ENCODE measurements at regions not wholly inside any gene's neighbourhood (a gene's known extent, or its start where the extent isn't known, plus 50 kb on each side); places are given as distances from the start of the nearest gene placed in this dataset.

- DNase-seq (no peak), ATAC-seq (no peak)
- no peaks in the 10 kb centered on the region for H3K9me3 Mint-ChIP-seq
- no peak overlapping the region for H3K27ac Mint-ChIP-seq
- CTCF ChIA-PET: interaction anchor here (0.6 to 1.3 kb wide), 2 partner anchors 11 to 476 kb away, joined by 3 to 5 read pairs; no protein-coding TSS in a partner anchor
- H3K36me3 Mint-ChIP-seq (ENCODE audit: low read depth): no peaks in the 10 kb centered on the region
- H3K4me3 Mint-ChIP-seq: no peak overlapping the region
- POLR2A ChIA-PET: interaction anchor here (0.5 to 1.3 kb wide), 2 partner anchors 71 to 503 kb away, joined by 3 read pairs; no protein-coding TSS in a partner anchor
- intact Hi-C loops (cut with micrococcal nuclease): no loop called here
- no peaks in the 10 kb centered on the region for H3K27me3 Mint-ChIP-seq
- peaks cover 9% of the 10 kb centered on the region for H3K4me1 Mint-ChIP-seq (ENCODE audit: low read depth)
- no peak for TF ChIP-seq CTCF (IDR thresholded peaks at IDR 0.05)
Measured at GRCh38 chr2:12338946-12339697, 377.6 kb upstream of the TRIB2 start.

GRCh38 chr2:12340164-12340563, 376.6 kb upstream of the TRIB2 start:
- H3K4me1 Mint-ChIP-seq (ENCODE audit: low read depth): no peaks in the 10 kb centered on the region
- ATAC-seq (no peak), DNase-seq (no peak)
- TF ChIP-seq CTCF (IDR thresholded peaks at IDR 0.05): no peak
- H3K27me3 Mint-ChIP-seq: no peaks in the 10 kb centered on the region
- intact Hi-C loops (cut with micrococcal nuclease): no loop called here
- POLR2A ChIA-PET: no interaction called here
- H3K4me3 Mint-ChIP-seq: no peak overlapping the region
- peaks cover 1% of the 10 kb centered on the region for H3K9me3 Mint-ChIP-seq
- CTCF ChIA-PET: no interaction called here
- no peak overlapping the region for H3K27ac Mint-ChIP-seq
- no peaks in the 10 kb centered on the region for H3K36me3 Mint-ChIP-seq (ENCODE audit: low read depth)

GRCh38 chr2:12341215-12341614, 375.5 kb upstream of the TRIB2 start:
- ChIA-PET POLR2A (no interaction called here), CTCF (no interaction called here)
- intact Hi-C loops (cut with micrococcal nuclease): no loop called here
- TF ChIP-seq CTCF (IDR thresholded peaks at IDR 0.05): no peak
- no peak for DNase-seq
- Mint-ChIP-seq H3K36me3 (ENCODE audit: low read depth) (no peaks in the 10 kb centered on the region), H3K27ac (no peak overlapping the region), H3K27me3 (no peaks in the 10 kb centered on the region), H3K4me3 (no peak overlapping the region), H3K9me3 (peaks cover 1% of the 10 kb centered on the region), H3K4me1 (ENCODE audit: low read depth) (no peaks in the 10 kb centered on the region)
- ATAC-seq: no peak

GRCh38 chr2:12341920-12342319, 374.8 kb upstream of the TRIB2 start:
- ChIA-PET POLR2A (no interaction called here), CTCF (no interaction called here)
- ATAC-seq: no peak
- no peak overlapping the region for H3K27ac Mint-ChIP-seq
- no peaks in the 10 kb centered on the region for H3K27me3 Mint-ChIP-seq
- no peak for DNase-seq
- no peak for TF ChIP-seq CTCF (IDR thresholded peaks at IDR 0.05)
- H3K4me1 Mint-ChIP-seq (ENCODE audit: low read depth): no peaks in the 10 kb centered on the region
- H3K36me3 Mint-ChIP-seq (ENCODE audit: low read depth): no peaks in the 10 kb centered on the region
- H3K4me3 Mint-ChIP-seq: no peak overlapping the region
- intact Hi-C loops (cut with micrococcal nuclease): no loop called here
- peaks cover 1% of the 10 kb centered on the region for H3K9me3 Mint-ChIP-seq

- ATAC-seq: no peak
- TF ChIP-seq CTCF (IDR thresholded peaks at IDR 0.05): no peak
- Mint-ChIP-seq H3K4me3 (no peak overlapping the region), H3K4me1 (ENCODE audit: low read depth) (no peaks in the 10 kb centered on the region), H3K9me3 (peaks cover 1% of the 10 kb centered on the region), H3K27ac (no peak overlapping the region), H3K27me3 (no peaks in the 10 kb centered on the region), H3K36me3 (ENCODE audit: low read depth) (no peaks in the 10 kb centered on the region)
- DNase-seq: no peak
- intact Hi-C loops (cut with micrococcal nuclease): no loop called here
- ChIA-PET CTCF (no interaction called here), POLR2A (no interaction called here)
Measured at GRCh38 chr2:12343141-12343540, 373.6 kb upstream of the TRIB2 start.

Measured in activated CD8-positive, alpha-beta T cell treated with anti-CD3 and anti-CD28 coated beads for 36 hours (primary cell).